IPS-NIHi7 (cell line): ENCODE measurements at regions not wholly inside any gene's neighbourhood (a gene's known extent, or its start where the extent isn't known, plus 50 kb on each side); places are given as distances from the start of the nearest gene placed in this dataset.
"Not testable (repeated sequence)": the region's sequence is repeated elsewhere in the genome, so short reads cannot be mapped to it uniquely, and the experiment has no call there.

Source experiments
- DNase-seq: peaks from one replicate; pipeline ENCODE4 v3.0.0; 2012; ENCODE audit warnings: mixed read lengths; ENCODE audit errors: extremely low spot score

GRCh38 chr1:83134322-83135014 is 864.5 kb downstream of the TTLL7 start:
- not testable (repeated sequence) for DNase-seq

- DNase-seq: no peak
Observed at GRCh38 chr1:83131692-83131955, 867.3 kb downstream of the TTLL7 start.

GRCh38 chr1:83130886-83131691 is 867.8 kb downstream of the TTLL7 start:
- no peak for DNase-seq

- no peak for DNase-seq
Observed at GRCh38 chr1:83129107-83129506, 869.8 kb downstream of the TTLL7 start.

- no peak for DNase-seq
Observed at GRCh38 chr1:83125456-83125855, 873.5 kb downstream of the TTLL7 start.

- DNase-seq: no peak
Observed at GRCh38 chr1:83123019-83123418, 875.9 kb downstream of the TTLL7 start.

- no peak for DNase-seq
Observed at GRCh38 chr1:83118472-83118871, 880.5 kb downstream of the TTLL7 start.

- not testable (repeated sequence) for DNase-seq
Observed at GRCh38 chr1:83117030-83117429, 881.9 kb downstream of the TTLL7 start.

GRCh38 chr1:83115785-83116184 is 883.1 kb downstream of the TTLL7 start:
- no peak for DNase-seq

- no peak for DNase-seq
Observed at GRCh38 chr1:83114136-83114834, 884.6 kb downstream of the TTLL7 start.

GRCh38 chr1:83113652-83114051 is 885.3 kb downstream of the TTLL7 start:
- no peak for DNase-seq

- no peak for DNase-seq
Observed at GRCh38 chr1:83112248-83112885, 886.6 kb downstream of the TTLL7 start.

GRCh38 chr1:83110156-83110555 is 888.8 kb downstream of the TTLL7 start:
- DNase-seq: no peak

GRCh38 chr1:83109692-83110091 is 889.2 kb downstream of the TTLL7 start:
- no peak for DNase-seq

GRCh38 chr1:83104558-83104957 is 894.4 kb downstream of the TTLL7 start:
- DNase-seq: no peak

GRCh38 chr1:83103341-83103740 is 895.6 kb downstream of the TTLL7 start:
- no peak for DNase-seq

GRCh38 chr1:83102630-83103071 is 896.3 kb downstream of the TTLL7 start:
- peak; percentile 13 for DNase-seq

GRCh38 chr1:83101406-83101805 is 897.5 kb downstream of the TTLL7 start:
- no peak for DNase-seq

- DNase-seq: no peak
Observed at GRCh38 chr1:83100133-83100532, 898.8 kb downstream of the TTLL7 start.

GRCh38 chr1:83098791-83099190 is 900.1 kb downstream of the TTLL7 start:
- DNase-seq: no peak

- no peak for DNase-seq
Observed at GRCh38 chr1:83098131-83098530, 900.8 kb downstream of the TTLL7 start.

GRCh38 chr1:83097715-83098114 is 901.2 kb downstream of the TTLL7 start:
- DNase-seq: no peak
